Effector memory CD4-positive, alpha-beta T cell (primary cell): ENCODE measurements at regions not wholly inside any gene's neighbourhood (a gene's known extent, or its start where the extent isn't known, plus 50 kb on each side); places are given as distances from the start of the nearest gene placed in this dataset.
"Not testable (repeated sequence)": the region's sequence is repeated elsewhere in the genome, so short reads cannot be mapped to it uniquely, and the experiment has no call there.

Experiments used
- DNase-seq, 3 donors: peaks; one replicate each; pipeline ENCODE4 v3.0.0-alpha.2; 2020
- H3K27ac ChIP-seq: 2 replicates; pipeline ENCODE4 v1.7.0; 2013; ENCODE audit warnings: mild to moderate bottlenecking, low read length, moderate library complexity; ENCODE audit not compliant: insufficient read depth, poor library complexity, severe bottlenecking
- H3K27me3 ChIP-seq: replicated peaks from 2 replicates; pipeline ENCODE4 v1.7.0; 2013; ENCODE audit warnings: mild to moderate bottlenecking, low read length; ENCODE audit not compliant: insufficient read depth, control insufficient read depth, poor library complexity, severe bottlenecking
- H3K36me3 ChIP-seq: 2 replicates; pipeline ENCODE4 v1.7.0; 2013; ENCODE audit warnings: mild to moderate bottlenecking, low read length, moderate library complexity; ENCODE audit not compliant: control insufficient read depth, insufficient read depth
- H3K4me1 ChIP-seq: 2 replicates; pipeline ENCODE4 v1.7.0; 2013; ENCODE audit warnings: low read length, mild to moderate bottlenecking; ENCODE audit not compliant: control insufficient read depth, insufficient read depth, poor library complexity, severe bottlenecking
- H3K4me3 ChIP-seq: 2 replicates; pipeline ENCODE4 v1.7.0; 2013; ENCODE audit warnings: low read length, low read depth, mild to moderate bottlenecking; ENCODE audit not compliant: insufficient read depth, poor library complexity, severe bottlenecking
- H3K9me3 ChIP-seq: 2 replicates; pipeline ENCODE4 v1.7.0; 2013; ENCODE audit warnings: mild to moderate bottlenecking, low read length, moderate library complexity; ENCODE audit not compliant: control insufficient read depth

DNA sequence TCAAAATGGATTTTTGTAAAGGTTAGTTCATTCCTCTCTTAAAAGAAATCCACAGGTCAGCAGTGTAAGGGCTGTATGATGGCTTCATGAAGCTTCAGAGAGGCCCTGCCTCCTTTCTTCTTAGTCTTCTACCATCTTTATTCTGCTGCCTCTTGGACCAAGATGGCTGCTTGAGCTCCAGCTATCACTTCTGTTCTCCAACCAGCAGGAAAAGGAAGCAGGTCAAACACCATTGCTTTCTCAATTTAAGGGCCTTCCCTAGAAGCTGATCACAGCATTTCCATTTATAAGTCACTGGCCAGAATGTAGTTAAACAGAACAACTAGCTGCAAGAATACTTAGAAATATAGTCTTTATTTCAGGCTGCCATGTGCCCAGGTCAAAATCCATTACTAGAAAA lies 336.8 kb upstream of the KLF3 start:
- Histone ChIP-seq H3K9me3 (no peaks in the 10 kb centered on the region), H3K4me3 (no peak overlapping the region), H3K4me1 (peaks cover 9% of the 10 kb centered on the region), H3K27me3 (no peaks in the 10 kb centered on the region), H3K36me3 (no peaks in the 10 kb centered on the region), H3K27ac (no peak overlapping the region)
- no peak for DNase-seq

DNA sequence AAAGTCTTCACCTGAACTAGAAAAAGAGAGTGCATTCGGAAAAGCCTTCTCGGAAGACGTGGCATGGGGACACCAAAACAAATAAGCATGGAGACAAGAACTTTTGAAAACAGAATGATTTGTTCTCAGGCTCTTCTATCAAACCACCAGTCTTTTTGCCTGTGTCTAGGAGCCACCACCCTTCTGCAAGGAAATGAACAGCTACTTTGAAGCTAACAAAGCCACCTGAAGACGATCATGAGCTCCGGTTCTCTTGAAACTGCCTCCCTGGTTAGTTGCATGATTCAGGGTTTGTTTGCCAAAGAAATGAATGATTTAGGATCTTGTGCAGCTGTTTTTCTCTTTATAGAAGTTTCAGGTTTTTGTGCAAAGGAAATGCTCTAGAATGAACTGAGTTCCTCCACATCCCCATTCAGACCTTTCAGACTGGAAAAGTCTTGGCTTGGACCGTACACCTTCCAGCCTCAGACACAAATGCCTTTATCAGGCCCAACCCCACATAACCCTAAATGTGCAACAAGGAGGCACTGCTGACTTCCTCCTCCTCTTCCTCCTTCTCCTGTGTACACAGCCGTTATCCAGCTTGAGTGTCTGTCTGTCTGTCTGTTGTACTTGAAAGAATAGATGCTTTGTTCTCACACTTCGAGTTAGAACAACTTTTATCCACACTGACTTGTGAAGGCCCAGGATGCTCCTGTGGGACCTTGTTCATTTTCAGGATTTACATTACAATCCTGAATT lies 334.8 kb upstream of the KLF3 start:
- Histone ChIP-seq H3K9me3 (no peaks in the 10 kb centered on the region), H3K27ac (no peak overlapping the region)

DNA sequence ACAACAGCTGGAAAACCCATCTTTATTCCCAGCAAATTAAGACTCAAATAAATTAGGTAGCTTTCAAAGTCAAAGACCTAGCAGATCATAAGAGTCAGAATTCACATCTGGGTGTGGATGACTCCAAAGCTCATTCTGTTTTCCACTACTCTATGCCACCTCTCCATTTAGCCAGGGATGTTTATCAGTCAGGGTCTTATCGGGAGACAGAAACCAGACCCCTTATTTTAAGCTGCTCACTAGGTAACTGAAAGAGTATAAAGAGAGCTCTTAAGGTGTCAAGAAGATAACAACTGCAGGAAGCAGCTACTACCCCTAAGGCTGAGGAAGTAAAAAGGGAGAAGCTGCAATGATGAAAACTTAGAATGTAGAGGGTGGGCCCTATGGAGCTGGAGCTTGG lies 333.7 kb upstream of the KLF3 start:
- Histone ChIP-seq H3K27me3 (no peaks in the 10 kb centered on the region), H3K4me1 (peaks cover 12% of the 10 kb centered on the region), H3K36me3 (no peaks in the 10 kb centered on the region), H3K27ac (no peak overlapping the region), H3K9me3 (no peaks in the 10 kb centered on the region), H3K4me3 (no peak overlapping the region)
- no peak for DNase-seq

More for the DNA sequence above, 334.8 kb upstream of the KLF3 start:
- no peak for DNase-seq
- Histone ChIP-seq H3K36me3 (no peaks in the 10 kb centered on the region), H3K4me3 (no peak overlapping the region), H3K4me1 (peaks cover 9% of the 10 kb centered on the region), H3K27me3 (no peaks in the 10 kb centered on the region)

DNA sequence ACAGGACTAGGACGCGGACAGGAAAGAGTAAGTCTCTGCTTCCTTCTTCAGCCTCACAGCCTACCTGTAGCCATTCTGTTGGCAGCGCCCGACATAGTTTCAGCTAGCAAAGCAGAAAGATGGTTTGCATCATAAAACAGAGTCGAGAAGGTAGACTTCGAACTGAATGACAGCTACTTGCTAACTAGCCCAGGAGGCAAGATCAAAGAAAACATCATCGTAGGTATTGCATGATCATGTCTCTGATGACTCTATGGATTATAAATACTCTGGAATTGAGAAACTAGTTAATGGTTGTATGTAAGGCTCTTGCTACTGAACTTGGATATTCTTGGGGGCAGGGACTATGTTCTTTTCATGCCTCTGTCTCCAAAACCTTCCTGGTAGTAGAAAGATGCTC lies 333.1 kb upstream of the KLF3 start:
- Histone ChIP-seq H3K4me3 (no peak overlapping the region), H3K27ac (no peak overlapping the region), H3K27me3 (no peaks in the 10 kb centered on the region), H3K4me1 (peaks cover 15% of the 10 kb centered on the region), H3K9me3 (no peaks in the 10 kb centered on the region), H3K36me3 (no peaks in the 10 kb centered on the region)
- DNase-seq: no peak

DNA sequence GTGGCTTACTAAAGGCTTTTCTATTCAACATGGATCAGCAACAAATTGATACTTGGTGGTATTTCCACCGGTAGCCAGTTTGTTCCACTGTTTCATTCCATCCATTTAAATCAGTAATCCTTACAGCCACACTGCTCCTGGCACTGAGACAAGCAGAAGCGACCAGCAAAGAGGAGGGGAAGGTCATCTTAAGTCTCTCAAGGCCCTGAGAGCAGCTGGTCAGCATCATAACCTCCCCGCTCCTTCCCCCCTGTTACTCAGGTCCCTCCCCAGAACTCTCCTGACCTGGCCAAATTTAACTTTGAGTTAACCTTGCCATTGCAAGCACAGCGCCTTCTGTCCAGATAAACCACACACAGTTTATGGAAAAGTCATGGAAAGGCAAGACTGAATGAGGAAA lies 331.3 kb upstream of the KLF3 start:
- Histone ChIP-seq H3K27ac (no peak overlapping the region), H3K4me1 (peaks cover 15% of the 10 kb centered on the region), H3K27me3 (no peaks in the 10 kb centered on the region)

DNA sequence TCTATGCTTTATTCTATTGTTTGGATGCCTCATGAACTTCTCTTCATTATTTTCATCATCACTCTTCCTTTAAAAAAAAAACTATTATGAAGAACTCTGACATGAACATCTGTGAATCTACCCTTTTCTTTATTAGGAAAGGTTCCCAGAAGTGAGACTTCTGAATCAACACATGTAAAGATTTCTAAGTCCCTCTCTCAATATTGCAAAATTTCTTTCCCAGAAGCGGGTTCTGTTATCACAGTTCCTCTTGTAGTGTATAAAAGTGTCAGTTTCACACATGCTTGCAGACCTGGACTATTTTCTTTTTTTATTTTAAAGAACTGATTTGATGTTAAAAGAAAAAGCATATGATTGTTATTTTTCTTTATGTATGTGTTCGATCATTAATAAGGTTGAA lies 330.8 kb upstream of the KLF3 start:
- Histone ChIP-seq H3K27me3 (no peaks in the 10 kb centered on the region), H3K9me3 (no peaks in the 10 kb centered on the region), H3K36me3 (no peaks in the 10 kb centered on the region), H3K4me3 (no peak overlapping the region), H3K27ac (no peak overlapping the region), H3K4me1 (peaks cover 15% of the 10 kb centered on the region)
- no peak for DNase-seq

More for the DNA sequence above, 331.3 kb upstream of the KLF3 start:
- Histone ChIP-seq H3K4me3 (no peak overlapping the region), H3K9me3 (no peaks in the 10 kb centered on the region), H3K36me3 (no peaks in the 10 kb centered on the region)
- DNase-seq: no peak

DNA sequence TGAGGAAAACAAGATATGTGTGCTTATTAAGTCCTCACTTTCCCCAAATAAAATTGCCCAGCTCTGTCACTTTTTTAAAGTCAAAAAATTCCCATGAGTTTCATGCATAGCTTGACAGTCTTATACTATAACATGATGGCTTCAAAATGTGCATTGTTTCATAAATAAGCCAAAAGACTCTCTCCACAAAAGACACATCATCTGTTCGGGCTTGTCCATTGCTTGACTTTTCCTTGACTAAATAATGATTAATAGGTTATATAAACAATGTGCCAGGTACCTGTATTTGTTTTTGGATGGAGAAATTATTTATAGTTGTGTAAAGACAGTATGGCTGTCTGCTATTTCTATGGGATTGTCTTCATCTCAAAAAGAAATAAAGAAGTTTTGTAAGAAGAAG lies 329.2 kb upstream of the KLF3 start:
- H3K36me3 ChIP-seq: no peaks in the 10 kb centered on the region
- H3K4me1 ChIP-seq: peaks cover 6% of the 10 kb centered on the region
- H3K27me3 ChIP-seq: no peaks in the 10 kb centered on the region
- H3K27ac ChIP-seq: no peak overlapping the region
- no peak for DNase-seq
- no peak overlapping the region for H3K4me3 ChIP-seq
- no peaks in the 10 kb centered on the region for H3K9me3 ChIP-seq

DNA sequence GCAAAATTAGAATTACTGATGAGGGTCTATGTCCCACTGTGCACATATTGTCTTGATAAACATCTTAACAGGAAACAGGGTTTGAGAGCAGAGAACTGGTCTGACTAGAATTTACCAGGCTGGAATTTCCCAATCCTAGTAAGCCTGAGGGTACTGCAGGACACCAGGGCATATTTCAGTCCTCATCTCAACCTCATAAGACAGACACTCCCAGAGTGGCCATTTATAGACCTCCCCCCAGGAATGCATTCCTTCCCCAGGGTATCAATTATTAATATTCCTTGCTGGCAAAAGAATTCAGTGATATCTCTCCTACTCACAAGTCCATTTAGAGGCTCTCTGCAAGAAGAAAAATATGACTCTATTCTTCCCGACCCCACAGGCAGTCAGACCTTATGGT lies 325.1 kb upstream of the KLF3 start:
- not testable (repeated sequence) for H3K36me3 ChIP-seq, H3K9me3 ChIP-seq, DNase-seq, H3K4me3 ChIP-seq, H3K4me1 ChIP-seq, H3K27me3 ChIP-seq, H3K27ac ChIP-seq

DNA sequence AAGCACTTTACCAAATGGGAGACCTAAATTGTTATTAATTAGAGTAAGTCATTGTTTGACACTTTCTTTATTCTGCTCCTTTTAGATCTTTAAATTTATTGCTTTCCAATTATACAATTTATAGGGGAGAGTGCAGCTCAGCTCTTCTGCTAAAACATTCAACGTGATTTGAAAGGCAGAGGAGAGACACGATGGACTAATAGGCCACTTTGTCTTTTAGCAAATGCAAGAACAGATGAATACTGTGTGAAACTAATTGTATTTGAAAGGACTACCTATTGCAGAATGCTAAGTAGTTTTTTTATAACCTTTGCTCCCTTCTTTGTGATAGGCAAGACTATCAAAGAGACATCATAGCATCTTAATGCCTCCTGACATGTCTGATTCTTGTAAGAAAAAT lies 320.4 kb upstream of the KLF3 start:
- Histone ChIP-seq H3K4me1 (no peaks in the 10 kb centered on the region), H3K36me3 (no peaks in the 10 kb centered on the region), H3K27me3 (no peaks in the 10 kb centered on the region), H3K4me3 (no peak overlapping the region), H3K9me3 (no peaks in the 10 kb centered on the region), H3K27ac (no peak overlapping the region)
- no peak for DNase-seq

DNA sequence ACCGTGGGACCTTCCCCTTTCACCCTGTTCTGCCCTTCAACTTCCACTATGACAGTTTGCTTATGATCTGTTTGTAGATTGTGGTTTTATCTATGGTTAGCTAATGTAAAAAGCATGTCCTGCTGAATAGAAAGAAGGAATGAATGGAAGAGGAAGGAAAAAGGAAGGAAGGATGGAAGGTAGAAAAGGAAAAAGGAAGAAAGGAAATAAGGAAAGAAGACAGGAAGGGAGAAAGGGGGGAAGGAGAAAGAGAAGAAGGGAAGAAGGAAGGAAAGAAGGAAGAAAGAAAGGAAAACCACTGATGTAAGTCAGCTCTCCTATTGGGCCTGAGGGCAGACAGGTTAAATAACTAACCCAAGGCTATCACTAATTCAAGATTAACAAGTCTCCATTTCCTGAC lies 319.1 kb upstream of the KLF3 start:
- Histone ChIP-seq H3K9me3 (no peaks in the 10 kb centered on the region), H3K27ac (no peak overlapping the region), H3K4me1 (no peaks in the 10 kb centered on the region), H3K4me3 (no peak overlapping the region), H3K27me3 (no peaks in the 10 kb centered on the region), H3K36me3 (no peaks in the 10 kb centered on the region)
- no peak for DNase-seq
